ENCODE measurements at regions not wholly inside any gene's neighbourhood (a gene's known extent, or its start where the extent isn't known, plus 50 kb on each side); places are given as distances from the start of the nearest gene placed in this dataset.

GRCh38 chr4:15130441-15130840 is 128.2 kb downstream of the CPEB2 start:
- Mint-ChIP-seq H3K4me1 (peaks cover 0 to 3% (median 0%) of the 10 kb centered on the region in 3 donors), H3K36me3 (peaks cover 1% of the 10 kb centered on the region), H3K27me3 (peaks cover 7% of the 10 kb centered on the region), H3K4me3 (no peak overlapping the region), H3K27ac (no peak overlapping the region), H3K9me3 (peaks cover 0 to 6% (median 3%) of the 10 kb centered on the region in 3 donors)

DNA sequence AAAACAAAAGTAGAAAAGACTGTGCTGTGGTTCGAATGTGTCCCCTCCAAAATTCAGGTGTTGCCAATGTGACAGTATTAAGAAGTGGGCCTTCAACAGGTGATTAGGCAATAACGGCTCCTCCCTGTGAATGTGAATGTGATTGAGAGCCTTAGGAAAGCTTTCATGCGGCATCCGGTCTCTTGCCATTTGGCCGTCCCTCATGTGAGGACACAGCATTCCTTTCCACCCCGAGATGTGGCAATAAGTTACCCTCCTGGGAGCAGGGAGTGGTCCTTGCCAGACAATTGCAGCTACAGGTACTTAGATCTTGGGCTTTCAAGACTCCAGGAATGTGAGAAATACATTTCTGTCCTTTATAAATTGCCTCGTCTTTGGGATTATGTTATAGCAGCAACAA is 129.3 kb downstream of the CPEB2 start:
- Mint-ChIP-seq H3K9me3 (peaks cover 2 to 7% (median 4%) of the 10 kb centered on the region in 3 donors), H3K36me3 (peaks cover 1% of the 10 kb centered on the region), H3K4me3 (no peak overlapping the region), H3K4me1 (peaks cover 0 to 3% (median 0%) of the 10 kb centered on the region in 3 donors), H3K27me3 (peaks cover 7% of the 10 kb centered on the region), H3K27ac (no peak overlapping the region)

DNA sequence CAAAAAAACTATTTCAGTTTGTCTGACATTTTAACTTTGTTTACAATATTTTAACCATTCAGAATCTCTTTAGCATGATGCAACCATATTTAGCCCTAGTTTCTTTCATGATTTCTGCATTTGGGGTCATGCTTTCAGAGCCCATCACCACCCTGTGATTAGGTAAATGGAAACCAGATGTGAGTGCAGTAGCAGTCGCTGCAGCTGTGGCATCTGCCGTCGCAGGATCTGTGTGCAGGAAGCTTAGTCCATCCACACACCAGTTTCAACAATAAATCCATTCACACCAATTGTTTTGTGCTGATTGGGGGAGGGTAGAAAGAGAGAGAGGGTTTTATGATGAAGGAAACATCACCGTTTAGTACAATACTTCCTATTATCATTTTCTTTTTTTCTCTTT is 130.5 kb downstream of the CPEB2 start:
- Mint-ChIP-seq H3K27ac (no peak overlapping the region), H3K36me3 (peaks cover 1% of the 10 kb centered on the region), H3K4me1 (peaks cover 0 to 3% (median 0%) of the 10 kb centered on the region in 3 donors), H3K4me3 (no peak overlapping the region), H3K27me3 (peaks cover 7% of the 10 kb centered on the region), H3K9me3 (peaks cover 6 to 7% (median 7%) of the 10 kb centered on the region in 3 donors)

DNA sequence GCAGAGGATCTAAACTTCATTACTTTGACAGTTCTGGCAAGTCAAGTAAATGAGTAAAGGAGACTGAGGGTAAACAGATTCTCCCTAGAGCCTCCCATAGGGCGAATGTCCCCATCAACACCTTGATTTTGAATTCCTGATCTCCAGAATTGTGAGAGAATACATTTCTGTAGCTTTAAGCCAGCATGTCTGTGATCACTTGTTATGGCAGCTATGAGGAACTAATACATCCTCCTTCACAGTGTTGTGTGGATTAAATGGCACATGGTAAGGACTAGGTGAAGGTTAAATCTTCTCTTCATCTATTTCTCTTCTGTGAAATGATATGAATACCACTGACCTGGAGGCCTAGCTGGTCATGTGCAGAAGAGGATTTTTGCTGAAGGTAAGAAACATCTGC is 137.3 kb downstream of the CPEB2 start:
- Mint-ChIP-seq H3K9me3 (peaks cover 7 to 9% (median 8%) of the 10 kb centered on the region in 3 donors), H3K4me1 (no peaks in the 10 kb centered on the region), H3K27me3 (peaks cover 2% of the 10 kb centered on the region), H3K27ac (no peak overlapping the region), H3K36me3 (no peaks in the 10 kb centered on the region), H3K4me3 (no peak overlapping the region)

GRCh38 chr4:15142201-15142600 is 139.9 kb downstream of the CPEB2 start:
- Mint-ChIP-seq H3K4me1 (no peaks in the 10 kb centered on the region), H3K36me3 (peaks cover 3% of the 10 kb centered on the region), H3K4me3 (no peak overlapping the region)

DNA sequence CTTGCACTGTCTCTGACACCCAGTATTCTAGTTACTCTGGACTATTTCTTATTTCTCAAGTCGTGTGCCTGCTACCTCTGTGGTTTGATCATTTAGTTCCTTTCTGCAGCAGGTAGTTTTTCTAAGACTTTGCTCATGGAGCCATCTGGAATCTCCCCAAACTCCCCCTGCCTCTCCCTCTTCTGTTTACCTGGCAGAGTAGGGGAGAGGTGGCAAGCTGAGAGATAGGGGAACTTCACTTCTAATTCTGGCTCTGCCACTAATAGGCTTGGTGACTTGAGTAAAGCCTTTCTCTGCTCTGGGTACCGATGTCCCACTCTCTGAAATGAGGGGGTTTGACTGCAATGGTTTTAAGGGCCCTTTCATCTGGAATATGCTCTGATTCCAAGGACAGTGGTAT is 141.3 kb downstream of the CPEB2 start:
- Mint-ChIP-seq H3K4me3 (no peak overlapping the region), H3K27me3 (peaks cover 5% of the 10 kb centered on the region), H3K27ac (no peak overlapping the region), H3K4me1 (peaks cover 0 to 2% (median 0%) of the 10 kb centered on the region in 3 donors), H3K36me3 (peaks cover 3% of the 10 kb centered on the region), H3K9me3 (peaks cover 0 to 2% (median 1%) of the 10 kb centered on the region in 3 donors)

More at GRCh38 chr4:15142201-15142600, 139.9 kb downstream of the CPEB2 start:
- peaks cover 0 to 2% (median 1%) of the 10 kb centered on the region in 3 donors for H3K9me3 Mint-ChIP-seq
- H3K27ac Mint-ChIP-seq: no peak overlapping the region
- peaks cover 2% of the 10 kb centered on the region for H3K27me3 Mint-ChIP-seq

- Mint-ChIP-seq H3K4me3 (no peak overlapping the region), H3K9me3 (peaks cover 0 to 2% (median 1%) of the 10 kb centered on the region in 3 donors)
Observed at GRCh38 chr4:15144249-15144966, 142.1 kb downstream of the CPEB2 start.

GRCh38 chr4:15144967-15145295 is 142.7 kb downstream of the CPEB2 start:
- Mint-ChIP-seq H3K36me3 (peaks cover 3% of the 10 kb centered on the region), H3K4me1 (peaks cover 0 to 4% (median 2%) of the 10 kb centered on the region in 3 donors), H3K27ac (no peak overlapping the region), H3K27me3 (peaks cover 5% of the 10 kb centered on the region), H3K4me3 (no peak overlapping the region), H3K9me3 (peaks cover 0 to 2% (median 1%) of the 10 kb centered on the region in 3 donors)

More at GRCh38 chr4:15144249-15144966, 142.1 kb downstream of the CPEB2 start:
- Mint-ChIP-seq H3K27ac (no peak overlapping the region), H3K4me1 (peaks cover 0 to 2% (median 2%) of the 10 kb centered on the region in 3 donors), H3K27me3 (peaks cover 5% of the 10 kb centered on the region), H3K36me3 (peaks cover 3% of the 10 kb centered on the region)

DNA sequence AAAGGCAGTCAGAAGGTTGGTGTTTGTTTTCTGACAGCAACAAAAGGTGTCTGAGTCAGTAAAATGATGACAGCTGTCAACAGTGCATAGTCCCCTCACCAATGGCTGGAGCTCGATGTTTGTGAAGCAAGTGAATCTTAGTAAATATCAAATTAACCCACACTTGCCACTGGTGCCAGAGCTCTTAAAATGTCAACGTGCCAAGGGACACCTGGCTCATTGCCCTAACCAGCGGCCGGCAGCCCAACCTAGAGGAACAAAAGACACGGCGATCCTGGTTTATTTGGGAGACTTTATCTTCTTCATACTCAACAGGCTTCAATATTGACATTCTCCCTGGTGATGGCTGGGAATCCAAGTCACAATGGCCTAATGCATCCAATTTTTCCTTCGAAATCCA is 143.4 kb downstream of the CPEB2 start:
- H3K4me3 Mint-ChIP-seq: no peak overlapping the region
- peaks cover 3% of the 10 kb centered on the region for H3K36me3 Mint-ChIP-seq
- peaks cover 0 to 2% (median 0%) of the 10 kb centered on the region in 3 donors for H3K9me3 Mint-ChIP-seq
- H3K27ac Mint-ChIP-seq: no peak overlapping the region
- H3K27me3 Mint-ChIP-seq: peaks cover 5% of the 10 kb centered on the region
- peaks cover 0 to 4% (median 2%) of the 10 kb centered on the region in 3 donors for H3K4me1 Mint-ChIP-seq

DNA sequence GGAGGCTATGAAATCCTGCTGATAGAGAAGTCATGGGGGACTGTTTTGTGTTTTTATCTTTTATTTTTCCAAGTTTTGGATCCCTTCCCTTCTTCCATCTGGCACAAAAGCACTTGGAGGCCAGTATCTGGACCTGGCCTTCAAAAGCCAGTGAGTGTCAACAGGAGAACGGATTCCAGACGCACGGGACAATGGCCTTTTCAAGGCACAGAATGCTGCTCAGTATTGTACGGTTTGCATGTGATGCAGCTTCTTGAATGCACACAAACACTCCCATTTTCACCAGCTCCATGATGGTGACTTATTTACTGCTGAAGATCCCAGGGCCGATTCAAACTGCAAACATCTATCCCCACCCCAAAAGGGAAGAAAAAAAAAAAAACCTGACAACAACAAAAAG is 145.4 kb downstream of the CPEB2 start:
- no peak overlapping the region for H3K27ac Mint-ChIP-seq
- peaks cover 5% of the 10 kb centered on the region for H3K27me3 Mint-ChIP-seq
- H3K9me3 Mint-ChIP-seq: no peaks in the 10 kb centered on the region
- H3K4me3 Mint-ChIP-seq: no peak overlapping the region
- peaks cover 4% of the 10 kb centered on the region for H3K36me3 Mint-ChIP-seq
- H3K4me1 Mint-ChIP-seq: peaks cover 0 to 5% (median 4%) of the 10 kb centered on the region in 3 donors

- Mint-ChIP-seq H3K27ac (no peak overlapping the region), H3K27me3 (peaks cover 5% of the 10 kb centered on the region), H3K4me3 (no peak overlapping the region), H3K36me3 (peaks cover 4% of the 10 kb centered on the region), H3K4me1 (peaks cover 0 to 5% (median 4%) of the 10 kb centered on the region in 3 donors), H3K9me3 (no peaks in the 10 kb centered on the region)
Observed at GRCh38 chr4:15148199-15148598, 145.9 kb downstream of the CPEB2 start.

DNA sequence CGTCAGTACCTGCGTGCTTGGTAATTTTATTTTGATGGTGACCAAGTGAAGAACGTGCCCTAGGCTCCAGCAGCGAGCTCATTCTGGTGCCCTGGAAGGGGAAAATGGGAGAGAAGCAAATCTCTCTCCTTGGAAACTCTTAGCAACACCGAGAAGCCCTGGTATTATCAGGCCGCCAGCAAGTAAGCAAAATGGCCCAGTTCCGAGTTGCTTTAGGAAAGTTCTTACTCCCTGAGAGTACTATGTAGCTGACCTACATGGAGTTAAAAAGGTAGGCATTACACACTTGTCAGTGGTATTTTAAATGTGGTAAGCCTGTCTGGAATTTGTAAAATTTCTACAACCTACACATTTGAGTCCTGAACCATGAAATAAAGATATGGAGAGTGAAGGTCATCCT is 146.4 kb downstream of the CPEB2 start:
- peaks cover 5% of the 10 kb centered on the region for H3K36me3 Mint-ChIP-seq
- H3K4me3 Mint-ChIP-seq: no peak overlapping the region
- H3K27ac Mint-ChIP-seq: no peak overlapping the region
- peaks cover 0 to 6% (median 4%) of the 10 kb centered on the region in 3 donors for H3K4me1 Mint-ChIP-seq
- H3K27me3 Mint-ChIP-seq: peaks cover 5% of the 10 kb centered on the region
- H3K9me3 Mint-ChIP-seq: no peaks in the 10 kb centered on the region

GRCh38 chr4:15149234-15149838 is 147.1 kb downstream of the CPEB2 start:
- no peak overlapping the region for H3K27ac Mint-ChIP-seq
- peaks cover 6% of the 10 kb centered on the region for H3K36me3 Mint-ChIP-seq
- peaks cover 0 to 8% (median 4%) of the 10 kb centered on the region in 3 donors for H3K4me1 Mint-ChIP-seq

DNA sequence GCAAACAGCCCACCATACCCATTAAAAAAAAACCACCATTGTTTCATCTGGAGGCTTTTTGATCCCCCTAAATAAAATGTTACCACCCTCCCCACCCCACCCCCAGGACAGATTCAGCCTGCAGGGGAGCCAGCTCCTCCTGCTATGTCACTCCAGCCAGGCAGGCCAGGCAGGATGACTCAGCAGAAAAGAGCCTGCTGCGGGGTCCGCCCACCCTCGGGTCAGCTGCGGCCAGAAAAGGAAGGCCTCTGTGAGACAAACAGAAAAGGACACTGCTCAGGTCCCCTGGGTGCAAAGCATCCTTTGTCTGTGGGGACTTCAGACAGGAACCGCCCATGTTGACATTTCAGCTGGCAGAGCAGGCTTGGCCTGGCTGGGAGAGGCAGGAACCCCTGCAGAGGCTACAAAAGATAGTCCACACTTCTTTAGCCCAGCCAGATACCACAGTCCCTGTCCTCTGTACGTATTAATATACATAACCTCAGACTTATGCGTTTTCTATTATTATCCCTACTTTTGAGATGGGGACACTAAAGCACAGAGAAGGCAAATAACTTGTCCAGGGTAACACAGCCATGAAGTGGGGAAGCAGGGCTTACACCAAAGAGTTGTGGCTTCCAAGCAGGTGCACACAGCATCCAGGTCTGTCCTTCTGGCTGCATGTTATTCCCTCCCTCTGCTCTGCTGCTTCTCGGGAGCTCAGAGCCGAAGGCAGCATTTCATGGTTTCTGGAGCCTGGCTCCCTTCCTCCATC is 147.7 kb downstream of the CPEB2 start:
- Mint-ChIP-seq H3K4me3 (no peak overlapping the region), H3K4me1 (peaks cover 0 to 8% (median 4%) of the 10 kb centered on the region in 3 donors), H3K27ac (no peak overlapping the region), H3K36me3 (peaks cover 6% of the 10 kb centered on the region), H3K27me3 (peaks cover 5% of the 10 kb centered on the region), H3K9me3 (peaks cover 0 to 4% (median 0%) of the 10 kb centered on the region in 3 donors)

More at GRCh38 chr4:15149234-15149838, 147.1 kb downstream of the CPEB2 start:
- Mint-ChIP-seq H3K9me3 (no peaks in the 10 kb centered on the region), H3K4me3 (no peak overlapping the region), H3K27me3 (peaks cover 5% of the 10 kb centered on the region)

- no peak overlapping the region for H3K27ac Mint-ChIP-seq
- peaks cover 6% of the 10 kb centered on the region for H3K36me3 Mint-ChIP-seq
- H3K27me3 Mint-ChIP-seq: peaks cover 5% of the 10 kb centered on the region
- peaks cover 0 to 4% (median 0%) of the 10 kb centered on the region in 3 donors for H3K9me3 Mint-ChIP-seq
- H3K4me3 Mint-ChIP-seq: no peak overlapping the region
- H3K4me1 Mint-ChIP-seq: peaks cover 0 to 8% (median 4%) of the 10 kb centered on the region in 3 donors
Observed at GRCh38 chr4:15150631-15151030, 148.3 kb downstream of the CPEB2 start.
